ENCODE measurements at regions not wholly inside any gene's neighbourhood (a gene's known extent, or its start where the extent isn't known, plus 50 kb on each side); places are given as distances from the start of the nearest gene placed in this dataset.

- H3K79me2 ChIP-seq (ENCODE audit: control insufficient read depth, insufficient read depth, low read length) = no peaks in the 10 kb centered on the region
- intact Hi-C loops (cut with micrococcal nuclease; ENCODE audit: unreplicated experiment) (loop anchor here (2.0 kb wide), 1 partner anchor 27 kb away; no protein-coding TSS in a partner anchor), in situ Hi-C loops (cut with MboI) (no loop called here)
- WGBS (ENCODE audit: insufficient coverage, insufficient replicate concordance, low lambda C conversion rate, missing lambda C conversion rate) = 54% methylated on average over 5 of the region's 5 CpGs
- TF ChIP-seq CEBPB (IDR thresholded peaks at IDR 0.05; ENCODE audit: borderline replicate concordance in 1 of 2, low read depth in 2 of 2, low read length in 2 of 2) (no peak), POU2F2 (IDR thresholded peaks at IDR 0.05; ENCODE audit: borderline replicate concordance, low read depth, low read length) (no peak), MTA3 (IDR thresholded peaks at IDR 0.05; ENCODE audit: borderline replicate concordance, low read length) (no peak), E4F1 (IDR thresholded peaks at IDR 0.05; ENCODE audit: borderline replicate concordance, partially characterized antibody) (no peak), IRF3 (IDR thresholded peaks at IDR 0.05) (no peak), TBL1XR1 (IDR thresholded peaks at IDR 0.05; ENCODE audit: low read depth, low read length) (no peak), PBX3 (IDR thresholded peaks at IDR 0.05; ENCODE audit: insufficient replicate concordance, low read depth, low read length) (no peak), MXI1 (IDR thresholded peaks at IDR 0.05; ENCODE audit: low read depth, low read length) (no peak), MAX (IDR thresholded peaks at IDR 0.05; ENCODE audit: low read depth, low read length) (no peak), HDGF (IDR thresholded peaks at IDR 0.05) (no peak), IRF4 (IDR thresholded peaks at IDR 0.05; ENCODE audit: low read depth, low read length) (no peak), NR2C2 (IDR thresholded peaks at IDR 0.05; ENCODE audit: borderline replicate concordance, control insufficient read depth, insufficient read length, low read depth) (no peak), REST (IDR thresholded peaks at IDR 0.05; ENCODE audit: low read depth, low read length) (no peak)
- ChIA-PET POLR2A (interaction anchor here (1.1 to 1.4 kb wide), 2 partner anchors 12 kb away, joined by 3 to 6 read pairs; no protein-coding TSS in a partner anchor), RAD21 (ENCODE audit: unreplicated experiment) (interaction anchor here (0.6 to 2.9 kb wide), 9 partner anchors 11 to 93 kb away, joined by 3 to 10 read pairs (median 4); no protein-coding TSS in a partner anchor), SMC1A (ENCODE audit: uncharacterized antibody, unreplicated experiment) (interaction anchor here (0.7 to 1.9 kb wide), 10 partner anchors 10 to 55 kb away, joined by 3 to 11 read pairs (median 6); no protein-coding TSS in a partner anchor), CTCF (interaction anchor here (0.7 to 2.4 kb wide), 10 partner anchors 9 to 52 kb away, joined by 3 to 16 read pairs (median 4); no protein-coding TSS in a partner anchor)
- no peak overlapping the region for H3K4me3 ChIP-seq
- H3K4me1 ChIP-seq (ENCODE audit: control insufficient read depth, insufficient read depth, low read length) = no peaks in the 10 kb centered on the region
- ATAC-seq = peak; percentile 49
- H3K36me3 ChIP-seq (ENCODE audit: control insufficient read depth in 2 of 2, insufficient read depth in 2 of 2, low read length in 1 of 2) = no peaks in the 10 kb centered on the region
- no peak overlapping the region for H3K4me2 ChIP-seq (ENCODE audit: control insufficient read depth, insufficient read depth)
- no peaks in the 10 kb centered on the region for H3K27me3 ChIP-seq (replicated peaks in 1 of 2; ENCODE audit: control insufficient read depth in 2 of 2, insufficient read depth in 2 of 2, low read length in 1 of 2)
- H3K27ac ChIP-seq (ENCODE audit: control insufficient read depth, insufficient read depth) = no peak overlapping the region
- H2AFZ ChIP-seq (ENCODE audit: control insufficient read depth, low read depth, low read length) = no peak overlapping the region
- no peaks in the 10 kb centered on the region for H4K20me1 ChIP-seq (ENCODE audit: control insufficient read depth, insufficient read depth)
- FAIRE-seq = no peak
- no peak for DNase-seq (ENCODE audit: low read depth, low spot score)
- no peak overlapping the region for H3K9ac ChIP-seq (ENCODE audit: control insufficient read depth, insufficient read depth, low read length)
- no TSS peak for BruUV-seq (replicated peaks)
- no peaks in the 10 kb centered on the region for H3K9me3 ChIP-seq (replicated peaks; ENCODE audit: control insufficient read depth, insufficient read depth, low read length)
These were observed 167.4 kb upstream of the BMP2 start for GRCh38 chr20:6599876-6600735.

All from GM12878 (cell line).